Keratinocyte (primary cell): ENCODE measurements at regions not wholly inside any gene's neighbourhood (a gene's known extent, or its start where the extent isn't known, plus 50 kb on each side); places are given as distances from the start of the nearest gene placed in this dataset.

Experiments
- CTCF ChIP-seq, 3 experiments: IDR thresholded peaks in 1 of 3; conservative IDR thresholded peaks in 1 of 3; optimal IDR thresholded peaks in 1 of 3; 2 replicates in 2 of 3; 3 replicates in 1 of 3; pipeline versions ENCODE3 to v1.5.1; 2011; ENCODE audit warnings: low read length in 3 of 3, mild to moderate bottlenecking in 3 of 3, moderate library complexity in 2 of 3, control low read depth in 1 of 3, inconsistent platforms in 1 of 3; ENCODE audit not compliant: insufficient read depth in 2 of 3; ENCODE audit errors: extremely low read depth in 1 of 3
- EZH2 ChIP-seq: IDR thresholded peaks from one replicate; pipeline ENCODE4 v1.6.1; 2012; ENCODE audit warnings: inconsistent platforms, mild to moderate bottlenecking, low read length, moderate library complexity

GRCh38 chr7:47215640-47216039, 366.3 kb downstream of the TNS3 start:
- TF ChIP-seq CTCF (optimal IDR thresholded peaks at IDR 0.05 in 1 of 3, IDR thresholded peaks at IDR 0.05 in 1 of 3, conservative IDR thresholded peaks at IDR 0.05 in 1 of 3; ENCODE audit: extremely low read depth in 1 of 3, insufficient read depth in 2 of 3, low read length in 3 of 3) (no peak), EZH2 (no peak)
